ENCODE measurements at regions not wholly inside any gene's neighbourhood (a gene's known extent, or its start where the extent isn't known, plus 50 kb on each side); places are given as distances from the start of the nearest gene placed in this dataset.

- no peaks in the 10 kb centered on the region for H3K27me3 ChIP-seq
- no peaks in the 10 kb centered on the region for H3K4me1 ChIP-seq
- intact Hi-C loops (cut with DNase I): no loop called here
- WGBS, 2 donors: 75 to 94% methylated on average over 4 of the region's 4 CpGs
- TF ChIP-seq POLR2A (IDR thresholded peaks at IDR 0.05): no peak
- TF ChIP-seq CTCF (IDR thresholded peaks at IDR 0.05): no peak
- H3K36me3 ChIP-seq: no peaks in the 10 kb centered on the region
- no peaks in the 10 kb centered on the region for H3K9me3 ChIP-seq
- no peak overlapping the region for H3K27ac ChIP-seq
- H3K4me3 ChIP-seq: no peak overlapping the region
- DNase-seq: no peak
Observed at GRCh38 chr3:41094351-41094750, 105.0 kb upstream of the CTNNB1 start.

- Histone ChIP-seq H3K9me3 (no peaks in the 10 kb centered on the region), H3K36me3 (no peaks in the 10 kb centered on the region), H3K27me3 (no peaks in the 10 kb centered on the region), H3K27ac (no peak overlapping the region), H3K4me1 (no peaks in the 10 kb centered on the region), H3K4me3 (no peak overlapping the region)
- DNase-seq: no peak
- 69 to 78% methylated on average over 8 of the region's 8 CpGs for WGBS, 2 donors
- TF ChIP-seq POLR2A (IDR thresholded peaks at IDR 0.05) (no peak), CTCF (IDR thresholded peaks at IDR 0.05) (peak in 1 of 6 experiments; percentile 10)
- intact Hi-C loops (cut with DNase I): no loop called here
Observed at GRCh38 chr3:41095702-41096101, 103.6 kb upstream of the CTNNB1 start.

GRCh38 chr3:41097896-41098496 lies 101.3 kb upstream of the CTNNB1 start:
- intact Hi-C loops (cut with DNase I): no loop called here
- 77 to 85% methylated on average over 3 of the region's 3 CpGs for WGBS, 2 donors
- no peak overlapping the region for H3K27ac ChIP-seq

GRCh38 chr3:41101231-41101630 lies 98.1 kb upstream of the CTNNB1 start:
- Histone ChIP-seq H3K27ac (no peak overlapping the region), H3K9me3 (no peaks in the 10 kb centered on the region), H3K27me3 (no peaks in the 10 kb centered on the region), H3K4me1 (peaks cover 0 to 9% (median 0%) of the 10 kb centered on the region in 3 donors), H3K4me3 (no peak overlapping the region), H3K36me3 (no peaks in the 10 kb centered on the region)
- DNase-seq: no peak
- intact Hi-C loops (cut with DNase I): no loop called here
- WGBS, 2 donors: 86 to 100% methylated on average over 1 of the region's 1 CpG
- no peak for TF ChIP-seq POLR2A (IDR thresholded peaks at IDR 0.05)
- no peak for TF ChIP-seq CTCF (IDR thresholded peaks at IDR 0.05)

More at GRCh38 chr3:41097896-41098496, 101.3 kb upstream of the CTNNB1 start:
- no peaks in the 10 kb centered on the region for H3K27me3 ChIP-seq
- DNase-seq: no peak
- H3K4me1 ChIP-seq: peaks cover 0 to 3% (median 0%) of the 10 kb centered on the region in 3 donors
- no peak overlapping the region for H3K4me3 ChIP-seq
- H3K36me3 ChIP-seq: no peaks in the 10 kb centered on the region
- H3K9me3 ChIP-seq: no peaks in the 10 kb centered on the region
- no peak for TF ChIP-seq CTCF (IDR thresholded peaks at IDR 0.05)

- H3K4me3 ChIP-seq: no peak overlapping the region
- H3K27me3 ChIP-seq: no peaks in the 10 kb centered on the region
- DNase-seq: no peak
- H3K36me3 ChIP-seq: no peaks in the 10 kb centered on the region
- H3K9me3 ChIP-seq: no peaks in the 10 kb centered on the region
- intact Hi-C loops (cut with DNase I): no loop called here
- H3K27ac ChIP-seq: no peak overlapping the region
- TF ChIP-seq POLR2A (IDR thresholded peaks at IDR 0.05) (no peak), CTCF (IDR thresholded peaks at IDR 0.05) (no peak)
- peaks cover 0 to 9% (median 0%) of the 10 kb centered on the region in 3 donors for H3K4me1 ChIP-seq
- WGBS, 2 donors: 48 to 68% methylated on average over 5 of the region's 5 CpGs
Observed at GRCh38 chr3:41102053-41102556, 97.2 kb upstream of the CTNNB1 start.

All from esophagus squamous epithelium (tissue), 5 donors.